Gastrocnemius medialis (tissue), 4 donors: ENCODE measurements at regions not wholly inside any gene's neighbourhood (a gene's known extent, or its start where the extent isn't known, plus 50 kb on each side); places are given as distances from the start of the nearest gene placed in this dataset.

ENCODE experiments used
- POLR2A ChIP-seq, 2 donors: fragments of 450-650 bp; IDR thresholded peaks; one replicate each; pipeline ENCODE4 v1.6.1; 2017; ENCODE audit warnings: antibody characterized with exemption in 2 of 2, mild to moderate bottlenecking in 2 of 2, moderate library complexity in 2 of 2
- TF ChIP-seq, protein P1 (sequence below), 5 experiments: fragments of 450-650 bp in 3 of 5; fragments of 200-600 bp in 2 of 5; sonication (generic) in 2 of 5; IDR thresholded peaks in 4 of 5; conservative IDR thresholded peaks in 1 of 5; 1 replicate in 4 of 5; 2 replicates in 1 of 5; pipeline ENCODE4 v1.5.1; 2016 to 2019; ENCODE audit warnings: antibody characterized with exemption in 5 of 5, mild to moderate bottlenecking in 3 of 5, moderate library complexity in 3 of 5

DNA sequence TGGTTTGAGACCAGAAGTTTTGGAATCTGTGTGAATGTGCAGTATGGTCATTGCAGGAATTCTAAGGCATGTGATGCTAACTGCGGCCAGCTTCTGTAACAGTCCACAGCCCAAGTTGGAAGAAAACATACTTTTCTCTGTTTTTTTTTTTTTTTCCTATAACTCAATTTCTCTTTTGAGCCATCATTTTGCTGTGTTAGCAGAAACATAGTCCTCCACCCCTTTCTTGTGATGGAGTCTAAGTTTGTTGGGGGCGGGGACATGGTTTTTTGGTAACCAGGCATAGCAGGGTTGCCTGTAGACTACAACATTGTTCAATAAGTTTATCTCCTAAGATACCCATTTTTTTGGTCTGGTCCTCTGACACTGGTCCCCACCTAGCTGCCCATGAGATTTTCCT, 223.2 kb upstream of the ONECUT1 start:
- TF ChIP-seq, protein P1, sequence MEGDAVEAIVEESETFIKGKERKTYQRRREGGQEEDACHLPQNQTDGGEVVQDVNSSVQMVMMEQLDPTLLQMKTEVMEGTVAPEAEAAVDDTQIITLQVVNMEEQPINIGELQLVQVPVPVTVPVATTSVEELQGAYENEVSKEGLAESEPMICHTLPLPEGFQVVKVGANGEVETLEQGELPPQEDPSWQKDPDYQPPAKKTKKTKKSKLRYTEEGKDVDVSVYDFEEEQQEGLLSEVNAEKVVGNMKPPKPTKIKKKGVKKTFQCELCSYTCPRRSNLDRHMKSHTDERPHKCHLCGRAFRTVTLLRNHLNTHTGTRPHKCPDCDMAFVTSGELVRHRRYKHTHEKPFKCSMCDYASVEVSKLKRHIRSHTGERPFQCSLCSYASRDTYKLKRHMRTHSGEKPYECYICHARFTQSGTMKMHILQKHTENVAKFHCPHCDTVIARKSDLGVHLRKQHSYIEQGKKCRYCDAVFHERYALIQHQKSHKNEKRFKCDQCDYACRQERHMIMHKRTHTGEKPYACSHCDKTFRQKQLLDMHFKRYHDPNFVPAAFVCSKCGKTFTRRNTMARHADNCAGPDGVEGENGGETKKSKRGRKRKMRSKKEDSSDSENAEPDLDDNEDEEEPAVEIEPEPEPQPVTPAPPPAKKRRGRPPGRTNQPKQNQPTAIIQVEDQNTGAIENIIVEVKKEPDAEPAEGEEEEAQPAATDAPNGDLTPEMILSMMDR (IDR thresholded peaks at IDR 0.05 in 4 of 5, conservative IDR thresholded peaks at IDR 0.05 in 1 of 5): no peak
- TF ChIP-seq POLR2A (IDR thresholded peaks at IDR 0.05): no peak
